Glutamatergic neuron (in vitro differentiated cells): ENCODE measurements at regions not wholly inside any gene's neighbourhood (a gene's known extent, or its start where the extent isn't known, plus 50 kb on each side); places are given as distances from the start of the nearest gene placed in this dataset.
"Not testable (repeated sequence)": the region's sequence is repeated elsewhere in the genome, so short reads cannot be mapped to it uniquely, and the experiment has no call there.

ENCODE experiments used
- DNase-seq: peaks from one replicate; pipeline ENCODE4 v3.0.0; 2022
- H3K27ac Mint-ChIP-seq: one replicate; pipeline ENCODE4 v1.8.0; 2020; ENCODE audit warnings: mild to moderate bottlenecking, mixed read lengths, inconsistent platforms; ENCODE audit not compliant: unreplicated experiment
- H3K27me3 Mint-ChIP-seq: one replicate; pipeline ENCODE4 v1.8.0; 2020; ENCODE audit warnings: mild to moderate bottlenecking, moderate library complexity, mixed read lengths, inconsistent platforms; ENCODE audit not compliant: unreplicated experiment
- H3K36me3 Mint-ChIP-seq: one replicate; pipeline ENCODE4 v1.8.0; 2020; ENCODE audit warnings: mild to moderate bottlenecking, mixed read lengths, inconsistent platforms; ENCODE audit not compliant: unreplicated experiment
- H3K4me1 Mint-ChIP-seq: one replicate; pipeline ENCODE4 v1.8.0; 2020; ENCODE audit warnings: mild to moderate bottlenecking, low read depth, mixed read lengths, inconsistent platforms; ENCODE audit not compliant: unreplicated experiment
- H3K4me3 Mint-ChIP-seq: one replicate; pipeline ENCODE4 v1.8.0; 2020; ENCODE audit warnings: mild to moderate bottlenecking, mixed read lengths, inconsistent platforms; ENCODE audit not compliant: unreplicated experiment
- H3K9me3 Mint-ChIP-seq: one replicate; pipeline ENCODE4 v1.8.0; 2020; ENCODE audit warnings: mild to moderate bottlenecking, moderate library complexity, mixed read lengths, inconsistent platforms; ENCODE audit not compliant: unreplicated experiment
- TF ChIP-seq, protein P1 (sequence below): fragments of 200-600 bp; sonication (generic); IDR thresholded peaks from one replicate; pipeline ENCODE4 v1.5.0; 2021; ENCODE audit not compliant: partially characterized antibody, unreplicated experiment

DNA sequence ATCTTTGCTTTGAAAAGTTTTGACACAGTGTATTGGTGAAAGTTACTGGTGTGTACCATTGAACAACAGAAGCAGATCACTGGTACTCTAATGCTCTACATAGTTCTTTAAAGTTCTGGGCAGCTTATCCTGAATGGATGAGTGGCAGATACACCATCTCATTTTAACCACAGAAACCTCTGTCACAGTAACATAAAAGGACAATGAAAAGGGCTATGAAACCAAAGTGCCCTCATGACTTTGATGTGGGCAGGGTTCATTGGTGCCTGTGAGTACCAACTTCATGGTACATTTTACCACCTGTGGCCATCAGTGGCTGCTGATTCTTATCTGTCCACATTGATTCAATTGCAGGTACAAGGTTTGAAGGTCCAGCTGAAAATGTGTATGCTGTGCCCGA is 285.7 kb upstream of the PREP start:
- H3K36me3 Mint-ChIP-seq = peaks cover 15% of the 10 kb centered on the region
- H3K9me3 Mint-ChIP-seq = peaks cover 1% of the 10 kb centered on the region
- no peaks in the 10 kb centered on the region for H3K4me1 Mint-ChIP-seq
- peaks cover 2% of the 10 kb centered on the region for H3K27me3 Mint-ChIP-seq
- TF ChIP-seq, protein P1, sequence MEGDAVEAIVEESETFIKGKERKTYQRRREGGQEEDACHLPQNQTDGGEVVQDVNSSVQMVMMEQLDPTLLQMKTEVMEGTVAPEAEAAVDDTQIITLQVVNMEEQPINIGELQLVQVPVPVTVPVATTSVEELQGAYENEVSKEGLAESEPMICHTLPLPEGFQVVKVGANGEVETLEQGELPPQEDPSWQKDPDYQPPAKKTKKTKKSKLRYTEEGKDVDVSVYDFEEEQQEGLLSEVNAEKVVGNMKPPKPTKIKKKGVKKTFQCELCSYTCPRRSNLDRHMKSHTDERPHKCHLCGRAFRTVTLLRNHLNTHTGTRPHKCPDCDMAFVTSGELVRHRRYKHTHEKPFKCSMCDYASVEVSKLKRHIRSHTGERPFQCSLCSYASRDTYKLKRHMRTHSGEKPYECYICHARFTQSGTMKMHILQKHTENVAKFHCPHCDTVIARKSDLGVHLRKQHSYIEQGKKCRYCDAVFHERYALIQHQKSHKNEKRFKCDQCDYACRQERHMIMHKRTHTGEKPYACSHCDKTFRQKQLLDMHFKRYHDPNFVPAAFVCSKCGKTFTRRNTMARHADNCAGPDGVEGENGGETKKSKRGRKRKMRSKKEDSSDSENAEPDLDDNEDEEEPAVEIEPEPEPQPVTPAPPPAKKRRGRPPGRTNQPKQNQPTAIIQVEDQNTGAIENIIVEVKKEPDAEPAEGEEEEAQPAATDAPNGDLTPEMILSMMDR = no peak
- H3K4me3 Mint-ChIP-seq = no peak overlapping the region
- H3K27ac Mint-ChIP-seq = no peak overlapping the region
- no peak for DNase-seq

DNA sequence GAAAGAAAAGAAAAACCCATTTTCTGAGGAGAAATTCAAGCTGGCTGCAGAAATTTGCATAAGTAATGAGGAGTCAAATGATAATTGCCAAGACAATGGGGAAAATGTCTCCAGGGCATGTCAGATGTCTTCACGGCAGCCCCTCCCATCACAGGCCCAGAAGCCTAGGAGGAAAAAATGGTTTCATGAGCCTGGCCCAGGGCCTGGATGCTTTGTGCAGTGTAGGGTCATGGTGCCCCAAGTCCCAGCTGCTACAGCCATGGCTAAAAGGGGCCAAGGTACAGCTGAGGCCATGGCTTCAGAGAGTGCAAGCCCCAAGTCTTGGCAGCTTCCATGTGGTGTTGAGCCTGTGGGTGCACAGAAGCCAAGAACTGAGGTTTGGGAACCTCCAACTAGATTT is 283.9 kb upstream of the PREP start:
- not testable (repeated sequence) for H3K4me1 Mint-ChIP-seq, H3K27me3 Mint-ChIP-seq, H3K9me3 Mint-ChIP-seq, H3K27ac Mint-ChIP-seq, H3K4me3 Mint-ChIP-seq, DNase-seq
- peaks cover 15% of the 10 kb centered on the region for H3K36me3 Mint-ChIP-seq

DNA sequence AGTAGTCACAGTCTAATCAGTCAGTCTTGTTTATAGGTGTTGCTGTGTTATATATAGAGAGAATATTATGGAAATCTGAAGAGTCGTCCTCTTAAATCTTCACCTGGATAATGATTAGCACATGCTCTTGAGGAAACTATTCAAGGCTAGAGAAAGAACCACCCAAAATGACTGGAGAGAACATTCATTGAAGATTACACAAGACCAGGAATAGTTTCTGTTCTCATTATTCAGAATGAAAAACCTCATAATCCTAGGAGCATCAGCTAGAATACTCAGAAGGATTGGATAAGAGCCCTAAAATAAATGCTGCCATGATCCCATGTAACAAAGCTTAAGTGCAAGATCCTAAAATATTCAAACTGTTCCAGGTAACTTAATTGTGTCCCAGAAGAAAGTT is 278.2 kb upstream of the PREP start:
- Mint-ChIP-seq H3K36me3 (peaks cover 4% of the 10 kb centered on the region), H3K27ac (no peak overlapping the region), H3K4me3 (no peak overlapping the region), H3K9me3 (no peaks in the 10 kb centered on the region), H3K4me1 (no peaks in the 10 kb centered on the region), H3K27me3 (no peaks in the 10 kb centered on the region)
- TF ChIP-seq, protein P1 = no peak
- no peak for DNase-seq

DNA sequence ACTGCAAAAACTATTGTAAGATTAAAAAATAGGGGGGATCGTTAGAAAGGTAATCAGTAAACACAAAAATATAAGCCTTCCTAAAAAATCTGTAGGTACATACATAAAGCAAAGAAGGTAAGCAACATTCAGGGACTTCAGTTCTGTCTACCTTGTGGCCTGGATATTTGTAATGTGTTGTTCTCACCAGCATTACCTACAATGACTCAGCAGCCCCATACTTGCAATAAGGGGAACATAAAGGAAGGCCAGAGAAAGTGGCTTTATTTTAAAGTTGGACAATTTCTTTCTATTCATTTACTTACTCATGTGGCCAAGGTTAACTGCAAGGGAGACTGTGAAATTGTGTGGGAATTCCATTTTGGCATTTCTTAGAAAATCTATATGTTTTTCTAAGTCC is 277.2 kb upstream of the PREP start:
- no peak overlapping the region for H3K27ac Mint-ChIP-seq
- TF ChIP-seq, protein P1 = no peak
- H3K27me3 Mint-ChIP-seq = no peaks in the 10 kb centered on the region
- no peak overlapping the region for H3K4me3 Mint-ChIP-seq
- no peaks in the 10 kb centered on the region for H3K9me3 Mint-ChIP-seq
- H3K4me1 Mint-ChIP-seq = no peaks in the 10 kb centered on the region
- H3K36me3 Mint-ChIP-seq = peaks cover 4% of the 10 kb centered on the region
- DNase-seq = no peak

DNA sequence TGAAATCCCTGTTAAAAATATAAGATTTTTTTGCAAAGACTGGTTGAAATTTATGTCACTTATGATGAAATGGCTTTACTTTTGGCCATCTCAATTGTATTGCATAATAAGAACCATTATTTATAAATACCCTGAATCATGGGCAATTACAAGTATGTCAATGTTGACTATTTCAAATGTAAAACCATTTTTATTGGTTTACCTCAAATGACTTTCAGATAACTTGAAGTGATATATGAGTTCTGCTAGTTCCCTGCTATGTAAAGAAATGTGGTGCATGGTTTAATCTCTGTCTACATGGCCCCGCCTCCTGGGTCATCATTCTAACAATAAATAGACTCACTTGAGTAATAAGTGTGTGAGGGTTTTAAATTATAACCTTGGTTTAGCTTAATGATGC is 275.6 kb upstream of the PREP start:
- Mint-ChIP-seq H3K4me3 (no peak overlapping the region), H3K27me3 (no peaks in the 10 kb centered on the region), H3K27ac (no peak overlapping the region), H3K9me3 (no peaks in the 10 kb centered on the region), H3K4me1 (no peaks in the 10 kb centered on the region), H3K36me3 (peaks cover 4% of the 10 kb centered on the region)
- no peak for DNase-seq
- TF ChIP-seq, protein P1 = no peak
